B cell (primary cell): ENCODE measurements at regions not wholly inside any gene's neighbourhood (a gene's known extent, or its start where the extent isn't known, plus 50 kb on each side); places are given as distances from the start of the nearest gene placed in this dataset.
"Not testable (repeated sequence)": the region's sequence is repeated elsewhere in the genome, so short reads cannot be mapped to it uniquely, and the experiment has no call there.

Source experiments
- EZH2 ChIP-seq: IDR thresholded peaks from 2 replicates; pipeline ENCODE4 v1.6.1; 2012; ENCODE audit warnings: borderline replicate concordance, low read depth, mild to moderate bottlenecking, moderate library complexity, low read length; ENCODE audit not compliant: insufficient read depth, poor library complexity, severe bottlenecking
- TF ChIP-seq, protein P1 (sequence below): fragments of 200-600 bp; IDR thresholded peaks from one replicate; pipeline ENCODE4 v1.8.0; 2022; ENCODE audit warnings: antibody characterized with exemption, mild to moderate bottlenecking

DNA sequence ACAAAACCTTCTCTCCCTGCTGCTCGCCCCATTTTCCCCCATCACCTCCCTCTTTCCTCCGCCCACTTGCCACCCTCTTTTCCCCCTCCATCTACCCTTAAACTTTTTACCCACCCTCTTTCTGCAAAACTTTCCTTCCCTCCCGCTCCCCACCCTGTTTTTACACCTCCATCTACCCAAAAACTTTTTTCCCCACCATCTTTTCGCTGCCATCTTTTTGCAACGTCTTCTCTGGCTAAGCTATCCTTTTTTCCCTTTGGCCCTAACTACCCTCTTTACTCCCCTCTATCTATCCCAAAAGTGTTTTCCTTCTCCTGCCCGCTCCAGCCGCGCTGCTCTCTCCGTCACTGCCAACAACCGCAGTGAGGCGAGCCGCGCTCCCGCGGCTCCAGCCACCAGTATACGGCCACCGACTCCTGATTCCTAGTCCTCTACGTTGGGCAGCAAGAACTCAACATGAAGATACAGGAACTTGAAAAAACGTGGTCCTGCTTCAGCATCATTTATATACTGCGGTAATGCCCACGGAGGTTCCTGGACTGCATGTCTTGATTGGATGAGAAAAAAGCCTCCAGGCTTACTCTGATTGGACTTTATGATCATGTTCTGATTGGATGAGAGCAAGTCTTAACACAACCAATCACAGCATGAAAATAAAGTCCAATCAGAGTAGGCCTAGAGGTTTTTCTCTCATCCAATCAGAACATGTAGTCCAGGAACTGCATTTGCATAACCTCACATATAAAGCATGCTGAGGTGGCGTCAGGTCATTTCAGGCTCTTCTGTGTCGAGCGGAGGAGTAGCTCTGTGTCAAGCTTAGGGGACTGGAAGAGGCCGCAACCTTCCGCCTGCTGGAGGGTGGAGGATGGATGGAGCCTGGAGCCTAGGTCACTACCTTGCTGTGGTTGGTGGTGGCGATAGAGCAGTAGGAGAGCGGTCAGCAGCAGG, 79.9 kb upstream of the KCNJ18 start:
- not testable (repeated sequence) for TF ChIP-seq EZH2
- TF ChIP-seq, protein P1, sequence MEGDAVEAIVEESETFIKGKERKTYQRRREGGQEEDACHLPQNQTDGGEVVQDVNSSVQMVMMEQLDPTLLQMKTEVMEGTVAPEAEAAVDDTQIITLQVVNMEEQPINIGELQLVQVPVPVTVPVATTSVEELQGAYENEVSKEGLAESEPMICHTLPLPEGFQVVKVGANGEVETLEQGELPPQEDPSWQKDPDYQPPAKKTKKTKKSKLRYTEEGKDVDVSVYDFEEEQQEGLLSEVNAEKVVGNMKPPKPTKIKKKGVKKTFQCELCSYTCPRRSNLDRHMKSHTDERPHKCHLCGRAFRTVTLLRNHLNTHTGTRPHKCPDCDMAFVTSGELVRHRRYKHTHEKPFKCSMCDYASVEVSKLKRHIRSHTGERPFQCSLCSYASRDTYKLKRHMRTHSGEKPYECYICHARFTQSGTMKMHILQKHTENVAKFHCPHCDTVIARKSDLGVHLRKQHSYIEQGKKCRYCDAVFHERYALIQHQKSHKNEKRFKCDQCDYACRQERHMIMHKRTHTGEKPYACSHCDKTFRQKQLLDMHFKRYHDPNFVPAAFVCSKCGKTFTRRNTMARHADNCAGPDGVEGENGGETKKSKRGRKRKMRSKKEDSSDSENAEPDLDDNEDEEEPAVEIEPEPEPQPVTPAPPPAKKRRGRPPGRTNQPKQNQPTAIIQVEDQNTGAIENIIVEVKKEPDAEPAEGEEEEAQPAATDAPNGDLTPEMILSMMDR, result not testable (repeated sequence)
